Activated CD4-positive, alpha-beta T cell treated with anti-CD3 and anti-CD28 coated beads, Interleukin-2, amount 10 ng/mL, durations not matched to agents 24 days and 14 days (primary cell): ENCODE measurements at regions not wholly inside any gene's neighbourhood (a gene's known extent, or its start where the extent isn't known, plus 50 kb on each side); places are given as distances from the start of the nearest gene placed in this dataset.

Experiments used
- DNase-seq: peaks from one replicate; pipeline ENCODE4 v3.0.0; 2022
- H3K27ac Mint-ChIP-seq: one replicate; pipeline ENCODE4 v1.8.0; 2022; ENCODE audit warnings: mild to moderate bottlenecking, mixed read lengths
- H3K27me3 Mint-ChIP-seq: one replicate; pipeline ENCODE4 v1.8.0; 2022; ENCODE audit warnings: mixed read lengths
- H3K36me3 Mint-ChIP-seq: one replicate; pipeline ENCODE4 v1.8.0; 2022; ENCODE audit warnings: low read depth, mild to moderate bottlenecking, mixed read lengths
- H3K4me1 Mint-ChIP-seq: one replicate; pipeline ENCODE4 v1.8.0; 2021; ENCODE audit warnings: mixed read lengths
- H3K4me3 Mint-ChIP-seq: one replicate; pipeline ENCODE4 v1.8.0; 2022; ENCODE audit warnings: mild to moderate bottlenecking, moderate library complexity, mixed read lengths
- H3K9me3 Mint-ChIP-seq: one replicate; pipeline ENCODE4 v1.8.0; 2021; ENCODE audit warnings: mixed read lengths
- intact Hi-C: fragments of 100-400 bp; cut with micrococcal nuclease; formaldehyde crosslinking; loops from one replicate; pipeline ENCODE4 v1.15.1; 2023

GRCh38 chr9:126017758-126018157, 270.6 kb downstream of the PBX3 start:
- no peaks in the 10 kb centered on the region for H3K27me3 Mint-ChIP-seq
- H3K4me1 Mint-ChIP-seq, result no peaks in the 10 kb centered on the region
- H3K36me3 Mint-ChIP-seq, result no peaks in the 10 kb centered on the region
- no peak for DNase-seq
- intact Hi-C loops, result no loop called here
- no peak overlapping the region for H3K27ac Mint-ChIP-seq
- no peak overlapping the region for H3K4me3 Mint-ChIP-seq
- no peaks in the 10 kb centered on the region for H3K9me3 Mint-ChIP-seq

- no peak for DNase-seq
- Mint-ChIP-seq H3K36me3 (no peaks in the 10 kb centered on the region), H3K4me3 (no peak overlapping the region), H3K9me3 (peaks cover 11% of the 10 kb centered on the region), H3K27ac (no peak overlapping the region), H3K4me1 (no peaks in the 10 kb centered on the region), H3K27me3 (no peaks in the 10 kb centered on the region)
- intact Hi-C loops, result no loop called here
Observed at GRCh38 chr9:126020836-126021235, 273.7 kb downstream of the PBX3 start.

GRCh38 chr9:126023962-126024361, 276.8 kb downstream of the PBX3 start:
- no peaks in the 10 kb centered on the region for H3K36me3 Mint-ChIP-seq

GRCh38 chr9:126024581-126025230, 277.5 kb downstream of the PBX3 start:
- intact Hi-C loops, result no loop called here

More at GRCh38 chr9:126023962-126024361, 276.8 kb downstream of the PBX3 start:
- H3K4me3 Mint-ChIP-seq, result no peak overlapping the region
- no peak overlapping the region for H3K27ac Mint-ChIP-seq
- DNase-seq, result no peak
- intact Hi-C loops, result no loop called here
- no peaks in the 10 kb centered on the region for H3K4me1 Mint-ChIP-seq
- peaks cover 11% of the 10 kb centered on the region for H3K9me3 Mint-ChIP-seq
- H3K27me3 Mint-ChIP-seq, result no peaks in the 10 kb centered on the region

GRCh38 chr9:126025991-126026390, 278.8 kb downstream of the PBX3 start:
- Mint-ChIP-seq H3K9me3 (peaks cover 11% of the 10 kb centered on the region), H3K27me3 (no peaks in the 10 kb centered on the region), H3K4me1 (no peaks in the 10 kb centered on the region), H3K4me3 (no peak overlapping the region), H3K27ac (no peak overlapping the region), H3K36me3 (no peaks in the 10 kb centered on the region)
- no peak for DNase-seq
- intact Hi-C loops, result no loop called here

More at GRCh38 chr9:126024581-126025230, 277.5 kb downstream of the PBX3 start:
- Mint-ChIP-seq H3K4me1 (no peaks in the 10 kb centered on the region), H3K27me3 (no peaks in the 10 kb centered on the region), H3K9me3 (peaks cover 11% of the 10 kb centered on the region), H3K36me3 (no peaks in the 10 kb centered on the region), H3K4me3 (no peak overlapping the region), H3K27ac (no peak overlapping the region)
- DNase-seq, result no peak

GRCh38 chr9:126027566-126027965, 280.4 kb downstream of the PBX3 start:
- Mint-ChIP-seq H3K4me1 (no peaks in the 10 kb centered on the region), H3K27me3 (no peaks in the 10 kb centered on the region), H3K4me3 (no peak overlapping the region), H3K36me3 (no peaks in the 10 kb centered on the region), H3K27ac (no peak overlapping the region), H3K9me3 (peaks cover 11% of the 10 kb centered on the region)
- DNase-seq, result no peak
- intact Hi-C loops, result no loop called here

GRCh38 chr9:126028746-126029145, 281.6 kb downstream of the PBX3 start:
- intact Hi-C loops, result no loop called here
- no peaks in the 10 kb centered on the region for H3K36me3 Mint-ChIP-seq

GRCh38 chr9:126030716-126031115, 283.5 kb downstream of the PBX3 start:
- Mint-ChIP-seq H3K9me3 (no peaks in the 10 kb centered on the region), H3K27me3 (peaks cover 5% of the 10 kb centered on the region), H3K4me3 (no peak overlapping the region), H3K27ac (no peak overlapping the region), H3K36me3 (no peaks in the 10 kb centered on the region), H3K4me1 (no peaks in the 10 kb centered on the region)
- intact Hi-C loops, result no loop called here
- DNase-seq, result no peak

More at GRCh38 chr9:126028746-126029145, 281.6 kb downstream of the PBX3 start:
- H3K9me3 Mint-ChIP-seq, result peaks cover 3% of the 10 kb centered on the region
- DNase-seq, result no peak
- no peaks in the 10 kb centered on the region for H3K27me3 Mint-ChIP-seq
- H3K4me3 Mint-ChIP-seq, result no peak overlapping the region
- no peak overlapping the region for H3K27ac Mint-ChIP-seq
- H3K4me1 Mint-ChIP-seq, result no peaks in the 10 kb centered on the region

- intact Hi-C loops, result no loop called here
- no peak for DNase-seq
- H3K27ac Mint-ChIP-seq, result no peak overlapping the region
Observed at GRCh38 chr9:126031116-126031515, 283.9 kb downstream of the PBX3 start.

GRCh38 chr9:126032135-126032534, 285.0 kb downstream of the PBX3 start:
- Mint-ChIP-seq H3K4me1 (no peaks in the 10 kb centered on the region), H3K27me3 (peaks cover 12% of the 10 kb centered on the region), H3K36me3 (no peaks in the 10 kb centered on the region), H3K9me3 (no peaks in the 10 kb centered on the region), H3K4me3 (no peak overlapping the region), H3K27ac (no peak overlapping the region)
- DNase-seq, result no peak
- intact Hi-C loops, result no loop called here

More at GRCh38 chr9:126031116-126031515, 283.9 kb downstream of the PBX3 start:
- peaks cover 7% of the 10 kb centered on the region for H3K27me3 Mint-ChIP-seq
- H3K9me3 Mint-ChIP-seq, result no peaks in the 10 kb centered on the region
- H3K36me3 Mint-ChIP-seq, result no peaks in the 10 kb centered on the region
- no peaks in the 10 kb centered on the region for H3K4me1 Mint-ChIP-seq
- no peak overlapping the region for H3K4me3 Mint-ChIP-seq

GRCh38 chr9:126033318-126033717, 286.1 kb downstream of the PBX3 start:
- H3K27ac Mint-ChIP-seq, result no peak overlapping the region
- no peaks in the 10 kb centered on the region for H3K9me3 Mint-ChIP-seq
- intact Hi-C loops, result no loop called here
- H3K4me3 Mint-ChIP-seq, result no peak overlapping the region
- no peaks in the 10 kb centered on the region for H3K36me3 Mint-ChIP-seq
- DNase-seq, result no peak
- H3K27me3 Mint-ChIP-seq, result peaks cover 13% of the 10 kb centered on the region
- no peaks in the 10 kb centered on the region for H3K4me1 Mint-ChIP-seq

- intact Hi-C loops, result no loop called here
- H3K27me3 Mint-ChIP-seq, result peaks cover 13% of the 10 kb centered on the region
- H3K9me3 Mint-ChIP-seq, result no peaks in the 10 kb centered on the region
- no peaks in the 10 kb centered on the region for H3K4me1 Mint-ChIP-seq
- DNase-seq, result no peak
- H3K27ac Mint-ChIP-seq, result no peak overlapping the region
- H3K36me3 Mint-ChIP-seq, result no peaks in the 10 kb centered on the region
- no peak overlapping the region for H3K4me3 Mint-ChIP-seq
Observed at GRCh38 chr9:126033956-126034355, 286.8 kb downstream of the PBX3 start.

- Mint-ChIP-seq H3K9me3 (no peaks in the 10 kb centered on the region), H3K4me3 (no peak overlapping the region), H3K27ac (no peak overlapping the region), H3K4me1 (no peaks in the 10 kb centered on the region), H3K36me3 (no peaks in the 10 kb centered on the region), H3K27me3 (peaks cover 16% of the 10 kb centered on the region)
- intact Hi-C loops, result no loop called here
- no peak for DNase-seq
Observed at GRCh38 chr9:126036881-126037291, 289.7 kb downstream of the PBX3 start.

- H3K27me3 Mint-ChIP-seq, result peaks cover 22% of the 10 kb centered on the region
- H3K36me3 Mint-ChIP-seq, result no peaks in the 10 kb centered on the region
- no peaks in the 10 kb centered on the region for H3K4me1 Mint-ChIP-seq
- intact Hi-C loops, result no loop called here
- no peaks in the 10 kb centered on the region for H3K9me3 Mint-ChIP-seq
- no peak for DNase-seq
- H3K4me3 Mint-ChIP-seq, result no peak overlapping the region
- no peak overlapping the region for H3K27ac Mint-ChIP-seq
Observed at GRCh38 chr9:126038790-126039189, 287.8 kb upstream of the MVB12B start.

- intact Hi-C loops, result no loop called here
- Mint-ChIP-seq H3K9me3 (peaks cover 4% of the 10 kb centered on the region), H3K27me3 (peaks cover 11% of the 10 kb centered on the region), H3K36me3 (no peaks in the 10 kb centered on the region), H3K27ac (no peak overlapping the region), H3K4me1 (no peaks in the 10 kb centered on the region), H3K4me3 (no peak overlapping the region)
- no peak for DNase-seq
Observed at GRCh38 chr9:126043681-126044080, 282.9 kb upstream of the MVB12B start.
